ENCODE measurements at regions not wholly inside any gene's neighbourhood (a gene's known extent, or its start where the extent isn't known, plus 50 kb on each side); places are given as distances from the start of the nearest gene placed in this dataset.

DNA sequence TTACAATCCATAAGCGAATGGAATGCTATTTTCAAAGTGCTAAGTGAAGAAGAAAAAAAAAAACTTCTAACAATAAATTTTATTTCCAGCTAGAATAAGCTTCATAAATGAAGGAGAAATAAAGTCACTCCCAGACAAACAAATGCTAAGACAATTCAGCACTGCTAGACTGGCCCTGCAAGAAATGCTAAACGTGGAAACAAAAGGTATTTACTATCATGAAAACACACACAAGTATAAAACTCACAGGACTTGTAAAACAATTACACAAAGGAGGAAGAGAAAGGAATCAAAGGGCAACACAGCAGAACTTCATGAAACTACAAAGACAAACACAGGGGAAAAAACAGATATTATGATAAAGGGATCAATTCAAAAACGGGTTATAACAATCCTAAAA, 85.8 kb upstream of the NELL2 start:
- no peak for DNase-seq (ENCODE audit: low read depth in 4 of 4, low spot score in 2 of 4)

GRCh38 chr12:44960856-44961255, 84.7 kb upstream of the NELL2 start:
- DNase-seq (ENCODE audit: low read depth in 4 of 4, low spot score in 2 of 4) = no peak

GRCh38 chr12:44960423-44960822, 84.3 kb upstream of the NELL2 start:
- no peak for DNase-seq (ENCODE audit: low read depth in 4 of 4, low spot score in 2 of 4)

GRCh38 chr12:44947163-44947562, 71.0 kb upstream of the NELL2 start:
- DNase-seq (ENCODE audit: low read depth in 4 of 4, low spot score in 2 of 4) = no peak

DNA sequence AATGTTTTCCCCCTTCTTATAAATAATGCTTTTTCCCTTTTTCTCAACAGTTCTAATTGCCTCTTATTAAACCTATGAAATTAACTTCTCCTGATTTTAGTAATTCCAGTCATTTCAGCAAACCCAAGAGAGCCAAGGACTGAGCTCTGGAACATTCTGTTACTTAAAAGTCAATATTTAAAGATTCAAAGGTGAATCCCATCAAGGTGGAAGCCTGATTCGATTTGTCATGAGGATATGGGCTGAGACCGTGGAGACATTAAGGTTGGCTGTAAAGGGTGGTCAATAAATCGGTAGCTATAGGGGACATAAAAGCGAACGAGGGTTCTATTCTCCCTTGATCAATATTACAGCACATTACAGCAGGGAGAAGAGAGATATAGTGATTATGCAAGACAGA, 66.6 kb upstream of the NELL2 start:
- DNase-seq (ENCODE audit: low read depth in 4 of 4, low spot score in 2 of 4) = no peak

DNA sequence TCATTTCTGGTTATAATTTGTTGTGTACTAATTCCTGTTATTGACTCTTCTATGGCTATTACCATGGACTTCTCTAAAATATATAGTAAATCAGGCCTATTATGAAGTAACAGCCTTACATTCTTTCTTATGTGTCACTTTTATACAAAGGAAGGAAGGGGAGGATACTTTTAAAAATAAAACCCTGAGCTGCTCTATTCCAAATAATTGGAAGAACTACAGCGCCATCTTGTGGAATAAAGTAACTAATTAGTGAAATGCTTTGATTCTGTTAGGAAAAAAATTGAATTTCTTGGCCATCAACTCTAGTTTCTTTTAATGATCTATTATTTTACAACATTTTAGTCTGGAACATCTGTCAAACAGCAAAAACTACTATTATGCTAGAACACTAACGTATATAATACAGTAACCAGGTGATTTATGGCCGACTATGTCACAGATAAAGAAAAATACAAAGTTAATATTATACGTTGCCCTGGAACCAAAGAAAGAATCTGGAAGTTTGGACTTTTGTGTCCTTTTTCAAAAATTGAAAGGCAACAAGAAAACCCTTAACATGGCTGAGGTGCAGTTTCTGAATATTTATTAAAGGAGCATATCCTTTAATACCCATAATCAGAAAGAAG, 55.0 kb upstream of the NELL2 start:
- DNase-seq (ENCODE audit: low read depth in 4 of 4, low spot score in 2 of 4) = peak in 3 of 4 donors; percentile 15 to 54 (median 34)

GRCh38 chr12:44929236-44929885, 53.2 kb upstream of the NELL2 start:
- DNase-seq (ENCODE audit: low read depth in 4 of 4, low spot score in 2 of 4) = no peak

Data from left renal cortex interstitium (tissue), 4 donors.